AG04450 (cell line): ENCODE measurements at regions not wholly inside any gene's neighbourhood (a gene's known extent, or its start where the extent isn't known, plus 50 kb on each side); places are given as distances from the start of the nearest gene placed in this dataset.

Experiments used
- CTCF ChIA-PET: fragments of 300-600, 350-600 bp; formaldehyde crosslinking; extraction: SDS; loops from one replicate; lab custom pipeline; 2022; ENCODE audit warnings: antibody characterized with exemption, inconsistent platforms; lab: Charles Lee
- POLR2A ChIA-PET: fragments of 350-600 bp; formaldehyde crosslinking; extraction: SDS; loops from one replicate; lab custom pipeline; 2021; ENCODE audit warnings: antibody characterized with exemption, inconsistent platforms; lab: Yijun Ruan, JAX
- DNase-seq: peaks from one replicate; pipeline ENCODE4 v3.0.0-alpha.2; 2011; ENCODE audit warnings: low read depth, low spot score
- H3K27ac ChIP-seq: one replicate; pipeline ENCODE4 v1.5.1; 2012; ENCODE audit warnings: low read depth, low read length, control low read depth
- H3K27me3 ChIP-seq: one replicate; pipeline ENCODE4 v1.6.0; 2012; ENCODE audit warnings: low read length; ENCODE audit not compliant: control insufficient read depth, insufficient read depth
- H3K4me3 ChIP-seq: 2 replicates; pipeline ENCODE4 v1.5.1; 2011; ENCODE audit warnings: mild to moderate bottlenecking, low read depth, low read length, control low read depth
- H3K9me3 ChIP-seq: 2 replicates; pipeline ENCODE4 v1.5.1; 2012; ENCODE audit warnings: low read length; ENCODE audit not compliant: control insufficient read depth, insufficient read depth
- TF ChIP-seq, protein P1 (sequence below): IDR thresholded peaks from 2 replicates; pipeline ENCODE4 v1.5.1; 2011; ENCODE audit warnings: low read depth, low read length, control low read depth, inconsistent platforms

DNA sequence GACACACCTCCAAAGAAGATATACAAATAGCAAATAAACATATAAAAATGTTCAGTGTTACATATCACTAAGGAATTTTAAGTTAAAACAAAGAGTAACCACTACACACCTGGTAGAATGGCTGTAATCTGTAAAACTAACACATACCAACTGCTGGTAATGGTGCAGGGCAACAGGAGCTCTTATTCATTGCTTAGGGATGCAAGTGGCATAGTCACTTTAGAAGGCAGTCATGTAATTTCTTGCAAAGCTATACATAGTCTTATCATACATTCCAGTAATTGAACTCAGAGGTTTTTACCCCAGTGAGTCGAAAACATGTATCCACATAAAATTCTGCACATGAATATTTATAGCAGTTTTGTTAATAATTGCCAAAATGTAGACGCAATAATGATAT is 906.8 kb upstream of the CITED2 start:
- no peaks in the 10 kb centered on the region for H3K9me3 ChIP-seq
- ChIA-PET POLR2A (interaction anchor here (0.7 kb wide), 2 partner anchors 19 to 161 kb away, joined by 4 to 8 read pairs; no protein-coding TSS in a partner anchor), CTCF (no interaction called here)
- TF ChIP-seq, protein P1, sequence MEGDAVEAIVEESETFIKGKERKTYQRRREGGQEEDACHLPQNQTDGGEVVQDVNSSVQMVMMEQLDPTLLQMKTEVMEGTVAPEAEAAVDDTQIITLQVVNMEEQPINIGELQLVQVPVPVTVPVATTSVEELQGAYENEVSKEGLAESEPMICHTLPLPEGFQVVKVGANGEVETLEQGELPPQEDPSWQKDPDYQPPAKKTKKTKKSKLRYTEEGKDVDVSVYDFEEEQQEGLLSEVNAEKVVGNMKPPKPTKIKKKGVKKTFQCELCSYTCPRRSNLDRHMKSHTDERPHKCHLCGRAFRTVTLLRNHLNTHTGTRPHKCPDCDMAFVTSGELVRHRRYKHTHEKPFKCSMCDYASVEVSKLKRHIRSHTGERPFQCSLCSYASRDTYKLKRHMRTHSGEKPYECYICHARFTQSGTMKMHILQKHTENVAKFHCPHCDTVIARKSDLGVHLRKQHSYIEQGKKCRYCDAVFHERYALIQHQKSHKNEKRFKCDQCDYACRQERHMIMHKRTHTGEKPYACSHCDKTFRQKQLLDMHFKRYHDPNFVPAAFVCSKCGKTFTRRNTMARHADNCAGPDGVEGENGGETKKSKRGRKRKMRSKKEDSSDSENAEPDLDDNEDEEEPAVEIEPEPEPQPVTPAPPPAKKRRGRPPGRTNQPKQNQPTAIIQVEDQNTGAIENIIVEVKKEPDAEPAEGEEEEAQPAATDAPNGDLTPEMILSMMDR: no peak
- H3K27ac ChIP-seq: no peak overlapping the region
- no peak for DNase-seq
- no peaks in the 10 kb centered on the region for H3K27me3 ChIP-seq
- H3K4me3 ChIP-seq: no peak overlapping the region

DNA sequence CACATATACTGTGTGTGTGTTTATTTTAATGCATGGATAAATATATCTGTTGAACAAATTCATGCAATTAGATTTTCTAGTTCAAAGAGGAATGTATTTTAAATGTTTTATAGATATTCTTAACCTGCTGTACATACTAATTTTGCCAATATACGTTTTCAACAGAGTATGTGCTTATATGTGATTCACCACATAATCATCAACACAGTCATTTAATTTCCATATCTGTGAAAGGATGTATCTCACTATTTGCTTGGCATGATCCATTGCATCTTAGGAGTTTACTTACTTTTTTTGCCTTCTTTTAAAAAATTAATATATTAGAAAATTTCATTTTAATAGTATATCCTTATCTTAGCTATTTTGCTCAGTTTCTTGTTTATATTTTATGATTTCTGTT is 902.3 kb upstream of the CITED2 start:
- POLR2A ChIA-PET: no interaction called here
- no peak overlapping the region for H3K27ac ChIP-seq
- CTCF ChIA-PET: no interaction called here
- H3K27me3 ChIP-seq: no peaks in the 10 kb centered on the region
- no peak overlapping the region for H3K4me3 ChIP-seq
- TF ChIP-seq, protein P1: no peak
- H3K9me3 ChIP-seq: no peaks in the 10 kb centered on the region
- DNase-seq: no peak

DNA sequence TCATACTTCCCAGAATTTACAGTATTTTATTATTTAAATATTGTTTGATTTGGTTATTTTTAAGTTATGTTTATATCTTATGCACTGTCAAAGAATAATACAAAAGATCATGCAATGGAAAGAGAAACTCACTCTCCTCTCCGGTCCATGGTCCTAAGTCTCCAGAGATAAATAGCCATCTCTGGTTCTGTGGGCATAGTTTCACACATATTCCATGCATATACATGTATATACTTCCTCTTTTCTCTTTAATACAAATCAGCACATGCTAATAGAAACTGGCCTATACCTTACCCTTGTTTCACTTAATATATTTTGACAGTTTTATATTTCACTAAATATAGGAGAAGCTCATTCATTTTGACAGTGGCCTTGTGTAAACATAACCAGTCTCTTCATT is 901.7 kb upstream of the CITED2 start:
- no peak overlapping the region for H3K27ac ChIP-seq
- POLR2A ChIA-PET: no interaction called here
- H3K9me3 ChIP-seq: no peaks in the 10 kb centered on the region
- TF ChIP-seq, protein P1: no peak
- DNase-seq: no peak
- no peaks in the 10 kb centered on the region for H3K27me3 ChIP-seq
- CTCF ChIA-PET: interaction anchor here (0.6 kb wide), 1 partner anchor 91 kb away, joined by 4 read pairs; no protein-coding TSS in a partner anchor
- no peak overlapping the region for H3K4me3 ChIP-seq

DNA sequence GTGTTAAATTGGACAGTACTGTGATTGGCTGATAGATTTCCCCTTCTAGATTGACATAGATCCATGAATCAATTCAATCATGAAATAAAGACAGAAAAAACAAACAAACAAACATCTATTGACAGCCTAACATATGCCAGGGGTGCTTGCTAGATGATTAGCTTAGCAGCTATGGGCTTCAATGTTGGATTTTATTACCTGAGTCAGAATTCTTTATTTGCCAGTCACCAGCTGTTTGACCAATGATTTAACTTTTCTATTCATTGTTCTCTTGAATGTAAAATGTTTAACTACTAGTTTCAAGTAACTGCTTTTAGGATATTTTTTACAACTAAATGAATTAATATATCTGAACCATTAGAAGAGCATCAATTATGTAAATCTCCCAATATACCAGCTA is 901.3 kb upstream of the CITED2 start:
- Histone ChIP-seq H3K27ac (no peak overlapping the region), H3K27me3 (no peaks in the 10 kb centered on the region), H3K4me3 (no peak overlapping the region), H3K9me3 (no peaks in the 10 kb centered on the region)
- TF ChIP-seq, protein P1: no peak
- no peak for DNase-seq
- ChIA-PET POLR2A (no interaction called here), CTCF (interaction anchor here (0.6 kb wide), 1 partner anchor 91 kb away, joined by 4 read pairs; no protein-coding TSS in a partner anchor)

DNA sequence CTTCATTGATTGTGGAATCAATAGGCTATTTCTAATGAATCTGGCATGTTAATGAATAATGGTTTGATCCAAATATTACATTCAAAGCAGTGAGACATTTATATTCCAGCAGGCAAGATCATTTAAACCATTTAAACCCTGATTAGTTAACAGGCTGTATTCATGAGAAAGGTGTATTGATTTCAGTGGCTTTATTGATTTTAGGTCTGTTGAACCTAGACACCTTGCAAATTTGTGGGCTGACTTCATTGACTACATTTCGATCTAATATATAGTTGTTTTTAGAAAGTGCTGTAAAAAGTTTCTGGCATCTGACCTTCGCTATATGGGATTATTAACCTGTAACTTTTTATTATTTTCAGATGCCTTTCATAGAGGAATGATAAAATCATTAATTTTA is 900.1 kb upstream of the CITED2 start:
- no peaks in the 10 kb centered on the region for H3K9me3 ChIP-seq
- ChIA-PET CTCF (no interaction called here), POLR2A (no interaction called here)
- DNase-seq: no peak
- no peaks in the 10 kb centered on the region for H3K27me3 ChIP-seq
- no peak overlapping the region for H3K27ac ChIP-seq
- H3K4me3 ChIP-seq: no peak overlapping the region
- TF ChIP-seq, protein P1: no peak
